ENCODE measurements at regions not wholly inside any gene's neighbourhood (a gene's known extent, or its start where the extent isn't known, plus 50 kb on each side); places are given as distances from the start of the nearest gene placed in this dataset.
"Not testable (repeated sequence)": the region's sequence is repeated elsewhere in the genome, so short reads cannot be mapped to it uniquely, and the experiment has no call there.

DNA sequence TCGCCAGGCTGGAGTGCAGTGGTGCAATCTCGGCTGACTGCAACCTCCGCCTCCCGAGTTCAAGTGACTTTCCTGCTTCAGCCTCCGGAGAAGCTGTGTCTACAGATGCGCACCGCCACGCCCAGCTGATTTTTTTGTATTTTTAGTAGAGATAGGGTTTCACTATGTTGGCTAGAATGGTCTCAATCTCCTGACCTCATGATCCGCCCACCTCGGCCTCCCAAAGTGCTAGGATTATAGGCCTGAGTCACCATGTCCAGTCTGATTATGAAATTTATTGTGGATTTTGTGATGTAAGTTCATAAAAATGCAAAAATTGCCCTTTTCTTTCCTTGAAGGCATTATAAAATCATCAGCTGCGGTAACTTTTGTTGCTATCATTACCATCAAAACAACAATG is 1688.3 kb upstream of the ADGRL3 start:
- not testable (repeated sequence) for DNase-seq (ENCODE audit: low spot score)

DNA sequence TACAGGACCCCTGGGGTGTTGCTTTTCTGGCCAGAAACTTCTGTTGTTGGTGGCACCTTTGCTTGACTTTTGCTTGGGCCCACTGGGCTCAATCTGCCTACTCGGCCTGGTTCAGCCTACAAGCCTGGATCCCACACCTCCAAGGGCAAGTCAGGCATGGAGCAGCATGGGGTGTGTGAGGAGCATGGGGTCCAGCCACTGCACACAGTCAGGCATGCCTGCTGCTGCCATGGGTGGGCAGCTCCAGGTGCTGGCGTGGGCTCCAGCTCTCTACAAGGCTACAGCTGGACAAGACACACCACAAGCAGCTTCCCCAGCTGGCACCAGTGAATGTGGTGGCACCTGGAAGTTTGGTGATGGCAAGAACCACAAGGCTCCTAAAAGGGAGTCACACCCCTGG is 1683.1 kb upstream of the ADGRL3 start:
- DNase-seq (ENCODE audit: low spot score): no peak

DNA sequence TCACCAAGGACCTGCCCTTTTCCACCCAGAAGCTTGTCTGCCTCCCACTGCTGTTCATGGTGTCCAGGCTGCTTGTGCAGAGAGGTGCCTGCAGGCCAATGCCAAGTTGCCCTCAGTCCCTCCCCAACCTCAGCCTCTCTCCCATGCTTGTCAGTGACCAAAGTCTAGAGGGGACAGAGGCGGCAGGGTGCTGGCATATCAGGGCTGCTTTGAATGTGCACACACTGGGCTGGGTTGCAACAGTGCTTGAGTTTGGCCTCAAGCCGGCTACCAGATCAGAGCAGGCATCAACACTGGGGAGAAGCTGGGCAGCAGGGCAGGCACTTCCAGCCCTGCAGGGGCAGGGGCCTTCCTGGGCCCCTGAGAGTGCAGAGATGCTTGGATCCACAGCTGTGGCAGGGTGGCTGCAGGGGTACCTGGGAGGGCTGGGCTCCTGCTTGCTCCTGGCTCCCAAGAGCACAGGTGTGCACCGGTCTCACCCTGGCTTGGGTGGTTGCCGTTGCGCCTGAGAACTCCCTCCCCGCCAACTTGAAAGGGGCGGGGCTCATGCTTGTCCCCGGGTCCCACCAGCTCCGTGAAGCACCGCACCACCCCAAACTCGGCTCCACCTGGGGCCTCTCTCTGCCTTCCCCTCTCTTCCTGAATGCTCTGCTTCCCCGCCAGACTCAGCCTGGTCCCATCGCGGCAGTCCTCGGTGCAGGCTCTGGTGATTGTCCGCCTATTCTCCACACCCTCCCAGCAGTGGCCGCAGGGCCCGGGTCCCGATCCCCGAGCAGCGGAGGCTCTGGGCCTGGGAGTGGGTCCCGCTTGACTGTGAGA is 1681.9 kb upstream of the ADGRL3 start:
- no peak for DNase-seq (ENCODE audit: low spot score)

DNA sequence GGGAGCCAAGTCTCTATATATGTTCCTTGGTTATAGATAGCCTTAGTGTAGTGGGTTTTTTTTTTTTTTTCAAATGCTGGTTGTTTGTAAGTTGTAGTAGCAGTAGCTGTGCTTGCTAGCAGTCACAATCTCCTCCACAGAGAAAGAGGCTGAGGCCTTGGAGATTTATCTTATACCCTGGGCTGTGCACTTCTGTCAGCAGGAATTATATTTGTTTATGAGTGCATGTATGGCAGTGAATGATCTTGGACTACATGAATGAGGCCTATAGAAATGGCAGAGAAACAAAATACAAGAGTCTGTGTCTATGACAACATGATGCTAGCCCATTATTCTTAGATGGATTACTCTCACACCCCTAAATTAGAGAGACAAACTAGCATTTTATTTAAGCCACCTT is 1674.2 kb upstream of the ADGRL3 start:
- DNase-seq (ENCODE audit: low spot score): no peak

DNA sequence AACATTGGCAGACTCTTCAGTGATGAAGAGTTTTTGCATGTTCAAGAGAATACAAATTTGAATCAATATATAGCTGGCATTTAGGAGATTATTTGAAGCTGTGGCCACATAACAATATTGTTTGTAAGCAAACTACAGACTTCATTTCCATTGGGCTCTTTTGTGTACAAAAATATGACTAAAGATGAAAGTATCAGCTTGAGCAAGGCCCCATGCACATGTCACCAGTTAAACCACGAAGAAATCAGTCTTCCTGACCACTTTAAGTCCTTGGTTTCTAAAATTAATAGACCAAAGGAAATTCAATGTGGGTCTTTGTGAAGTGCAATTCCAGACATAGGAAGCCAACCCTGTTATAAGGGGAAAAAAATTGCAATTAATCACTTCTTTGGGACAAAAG is 1664.6 kb upstream of the ADGRL3 start:
- DNase-seq (ENCODE audit: low spot score): no peak

DNA sequence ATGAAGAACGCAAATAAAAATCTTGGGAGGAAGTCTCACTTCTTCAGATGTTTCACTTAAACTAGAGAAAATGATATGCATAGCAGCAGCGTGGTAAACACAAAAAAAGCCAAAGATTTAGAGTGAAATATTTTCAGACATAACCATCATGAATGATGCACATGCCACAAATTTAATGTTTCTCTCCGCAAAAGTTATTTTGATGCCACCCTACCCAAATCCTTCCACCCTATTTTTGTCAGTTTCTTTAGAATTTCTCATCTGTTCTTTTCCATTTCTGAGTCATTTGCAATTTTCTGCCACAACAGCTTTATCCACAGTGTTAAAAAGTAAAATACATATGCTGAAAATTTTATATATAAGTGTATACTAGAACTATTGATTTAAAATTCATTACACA is 1663.7 kb upstream of the ADGRL3 start:
- DNase-seq (ENCODE audit: low spot score): no peak

DNA sequence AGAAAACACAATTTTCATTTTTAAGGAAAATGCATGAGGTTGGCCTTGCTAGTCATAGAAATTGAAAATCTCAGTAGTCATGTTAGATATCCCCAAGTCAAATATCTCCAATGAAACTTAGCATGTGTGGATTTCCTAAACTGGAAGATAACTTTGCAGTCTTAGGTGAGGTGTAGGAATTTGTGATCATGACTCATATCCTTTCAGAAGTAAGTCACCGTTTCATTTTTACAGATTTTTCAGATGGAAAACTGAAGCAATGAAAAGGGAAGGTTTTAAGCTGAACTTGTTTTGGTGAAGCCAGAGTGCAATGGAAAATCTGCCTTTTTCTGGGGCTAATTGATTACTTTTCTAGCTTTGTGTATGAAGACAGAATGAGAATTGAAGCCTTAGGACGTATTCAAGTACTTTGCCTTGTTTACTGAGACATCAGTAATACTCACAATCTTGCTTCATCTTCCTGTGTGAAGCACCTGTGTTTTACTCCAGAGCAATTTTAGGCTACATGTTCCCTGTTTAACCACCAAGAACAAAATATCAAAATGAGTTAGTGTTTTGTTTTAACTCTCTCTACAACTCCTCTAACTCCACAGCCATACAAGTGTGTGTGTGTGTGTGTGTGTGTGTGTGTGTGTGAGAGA is 1662.8 kb upstream of the ADGRL3 start:
- no peak for DNase-seq (ENCODE audit: low spot score)

DNA sequence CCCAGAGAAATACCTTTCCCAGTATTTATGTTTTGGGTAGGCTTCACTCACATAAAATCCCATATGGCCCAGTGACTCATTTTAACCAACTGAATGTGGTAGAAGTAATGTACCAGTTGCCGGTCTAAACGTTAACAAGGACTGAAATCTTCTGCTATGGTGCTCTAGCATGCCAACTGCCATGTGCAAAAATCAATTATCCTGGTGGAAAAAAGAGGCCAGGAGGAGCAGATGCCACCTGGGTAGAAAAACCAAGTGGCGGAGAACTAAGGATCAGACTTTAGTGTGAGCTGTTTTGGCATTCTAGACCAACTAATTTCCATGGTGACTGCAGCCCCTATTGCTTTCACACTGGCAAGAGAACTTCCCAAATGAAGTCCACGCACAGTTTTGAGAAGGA is 1660.7 kb upstream of the ADGRL3 start:
- no peak for DNase-seq (ENCODE audit: low spot score)

DNA sequence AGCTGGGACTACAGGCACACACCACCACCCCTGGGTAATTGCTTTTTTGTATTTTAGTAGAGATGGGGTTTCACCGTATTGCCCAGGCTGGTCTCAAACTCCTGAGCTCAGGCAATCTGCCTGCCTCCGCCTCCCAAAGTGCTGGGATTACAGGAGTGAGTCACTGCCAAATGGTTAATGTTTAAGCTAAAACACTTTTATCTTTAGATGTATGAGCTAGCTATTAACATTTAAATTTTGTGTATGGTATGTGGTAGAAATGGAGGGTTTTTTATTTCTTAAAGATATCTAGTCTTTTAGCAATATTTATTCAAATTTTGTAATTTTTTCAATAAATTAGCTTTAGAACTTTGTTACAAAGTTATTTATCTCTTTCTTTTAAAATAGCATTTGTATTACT is 1659.8 kb upstream of the ADGRL3 start:
- no peak for DNase-seq (ENCODE audit: low spot score)

DNA sequence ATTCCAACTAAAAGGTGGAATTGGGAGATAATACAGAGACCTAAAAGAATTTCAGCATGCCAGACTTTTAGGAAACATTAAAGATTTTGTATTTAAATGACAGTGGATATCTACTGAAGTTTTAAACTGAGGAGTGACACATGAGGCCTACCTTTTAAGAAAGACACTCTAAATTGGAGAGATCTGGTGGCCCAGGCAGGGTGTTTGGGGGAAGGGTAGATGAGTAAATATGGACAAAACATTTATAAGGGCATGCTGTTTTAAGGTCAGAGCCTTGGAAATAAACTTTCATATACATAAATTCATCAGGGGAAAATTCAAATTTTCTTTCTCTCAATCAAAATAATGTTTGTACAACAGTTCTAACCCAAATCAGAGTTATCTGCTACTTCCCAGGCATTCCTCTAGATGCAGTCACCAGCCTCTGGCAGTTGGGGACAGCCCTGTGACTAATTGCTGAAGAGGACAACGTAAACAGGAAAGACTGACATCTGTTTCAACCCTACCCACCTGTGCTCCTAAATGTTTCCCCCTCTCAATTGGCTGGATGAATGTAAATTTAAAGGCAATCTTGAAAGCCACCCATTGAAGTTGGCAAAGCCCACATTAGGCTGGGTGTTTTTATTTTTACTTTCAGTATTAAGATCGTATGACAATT is 1646.9 kb upstream of the ADGRL3 start:
- DNase-seq (ENCODE audit: low spot score): peak; percentile 32

DNA sequence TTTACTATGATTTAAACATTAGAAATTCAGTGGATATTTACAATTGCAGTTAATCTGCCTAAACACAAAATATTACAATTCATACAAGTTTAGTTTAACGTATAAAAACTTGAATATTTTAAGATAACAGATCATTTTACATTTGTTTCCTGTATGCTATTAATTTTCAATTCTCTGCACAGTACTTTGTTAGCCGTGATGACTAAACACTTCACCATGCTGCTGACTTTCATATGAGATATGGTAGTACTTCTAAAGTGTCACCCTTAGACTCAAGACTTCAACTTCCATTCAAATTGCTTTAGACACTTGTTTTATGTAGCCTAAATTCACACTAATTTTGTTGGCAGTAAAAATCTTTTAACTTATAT is 1646.4 kb upstream of the ADGRL3 start:
- peak; percentile 45 for DNase-seq (ENCODE audit: low spot score)

DNA sequence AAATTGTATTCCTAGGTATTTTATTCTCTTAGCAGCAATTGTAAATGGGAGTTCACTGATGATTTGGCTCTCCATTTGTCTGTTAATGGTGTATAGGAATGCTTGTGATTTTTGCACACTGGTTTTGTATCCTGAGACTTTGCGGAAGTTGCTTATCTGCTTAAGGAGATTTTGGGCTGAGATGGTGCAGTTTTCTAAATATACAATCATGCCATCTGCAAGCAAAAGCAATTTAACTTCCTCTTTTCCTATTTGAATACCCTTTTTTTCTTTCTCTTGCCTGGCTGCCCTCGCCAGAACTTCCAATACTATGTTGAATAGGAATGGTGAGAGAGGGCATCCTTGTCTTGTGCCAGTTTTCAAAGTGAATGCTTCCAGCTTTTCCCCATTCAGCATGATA is 1643.9 kb upstream of the ADGRL3 start:
- DNase-seq (ENCODE audit: low spot score): not testable (repeated sequence)

DNA sequence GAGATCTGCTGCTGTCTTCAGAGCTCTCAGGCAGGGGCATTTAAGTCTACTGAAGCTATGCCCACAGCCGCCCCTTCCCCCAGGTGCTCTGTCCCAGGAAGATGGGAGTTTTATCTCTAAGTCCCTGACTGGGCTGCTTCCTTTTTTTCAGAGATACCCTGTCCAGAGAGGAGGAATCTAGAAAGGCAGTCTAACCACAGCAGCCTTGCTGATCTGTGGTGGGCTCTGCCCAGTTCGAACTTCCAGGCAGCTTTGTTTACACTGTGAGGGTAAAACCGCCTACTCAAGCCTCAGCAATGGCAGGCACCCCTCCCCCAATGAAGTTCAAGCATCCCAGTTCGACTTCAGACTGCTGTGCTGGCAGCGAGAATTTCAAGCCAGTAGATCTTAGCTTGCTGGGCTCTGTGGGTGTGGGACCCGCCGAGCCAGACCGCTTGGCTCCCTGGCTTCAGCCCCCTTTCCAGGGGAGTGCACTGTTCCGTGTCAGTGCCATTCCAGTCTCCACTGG is 1639.9 kb upstream of the ADGRL3 start:
- DNase-seq (ENCODE audit: low spot score): not testable (repeated sequence)

DNA sequence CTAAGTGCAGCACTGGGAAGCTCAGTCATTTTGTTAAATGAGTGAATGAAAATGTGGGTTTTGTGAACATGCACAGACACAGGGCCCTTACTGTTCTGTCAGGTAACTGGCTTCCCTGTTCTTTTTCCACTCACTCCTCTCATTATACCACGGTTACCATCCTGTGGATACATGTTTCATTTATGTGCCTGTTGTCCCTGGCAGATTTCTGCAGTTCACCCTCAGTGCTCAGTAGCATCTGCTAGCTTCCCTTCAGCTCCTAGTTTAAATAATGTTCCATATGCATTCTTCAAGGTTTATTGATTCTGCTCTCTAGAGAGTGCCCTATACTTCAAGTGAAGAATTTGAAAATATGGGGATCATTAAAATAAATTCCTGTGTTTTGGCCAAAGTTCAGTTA is 1634.3 kb upstream of the ADGRL3 start:
- DNase-seq (ENCODE audit: low spot score): no peak

DNA sequence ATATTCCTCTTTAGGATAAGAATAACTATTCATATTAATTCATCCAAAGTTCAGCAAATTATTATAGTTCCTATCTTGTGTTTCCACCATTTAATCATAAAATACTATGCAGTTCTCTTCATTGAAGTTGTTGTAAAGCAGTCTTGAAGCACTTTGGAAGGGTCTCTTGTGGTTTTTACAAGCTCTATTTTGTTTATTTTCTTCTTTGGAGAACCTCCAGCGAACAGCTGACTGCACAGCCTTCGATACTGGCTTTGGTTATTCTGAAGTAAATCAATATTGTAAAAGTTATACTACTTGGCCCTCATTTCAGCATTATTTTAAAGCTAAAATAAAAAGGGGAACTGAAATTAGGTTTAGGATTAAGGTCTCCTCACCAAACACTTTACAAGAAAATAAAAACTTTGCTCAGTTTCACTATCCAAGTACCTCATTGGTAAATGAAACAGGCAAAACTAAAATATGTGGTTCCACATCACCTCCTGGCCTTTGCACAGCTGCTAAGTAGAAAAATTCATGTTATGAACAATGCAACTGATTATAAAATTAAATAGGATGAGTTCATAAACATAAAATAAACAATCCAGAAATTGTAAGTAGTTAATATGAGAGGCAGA is 1629.2 kb upstream of the ADGRL3 start:
- DNase-seq (ENCODE audit: low spot score): no peak

DNA sequence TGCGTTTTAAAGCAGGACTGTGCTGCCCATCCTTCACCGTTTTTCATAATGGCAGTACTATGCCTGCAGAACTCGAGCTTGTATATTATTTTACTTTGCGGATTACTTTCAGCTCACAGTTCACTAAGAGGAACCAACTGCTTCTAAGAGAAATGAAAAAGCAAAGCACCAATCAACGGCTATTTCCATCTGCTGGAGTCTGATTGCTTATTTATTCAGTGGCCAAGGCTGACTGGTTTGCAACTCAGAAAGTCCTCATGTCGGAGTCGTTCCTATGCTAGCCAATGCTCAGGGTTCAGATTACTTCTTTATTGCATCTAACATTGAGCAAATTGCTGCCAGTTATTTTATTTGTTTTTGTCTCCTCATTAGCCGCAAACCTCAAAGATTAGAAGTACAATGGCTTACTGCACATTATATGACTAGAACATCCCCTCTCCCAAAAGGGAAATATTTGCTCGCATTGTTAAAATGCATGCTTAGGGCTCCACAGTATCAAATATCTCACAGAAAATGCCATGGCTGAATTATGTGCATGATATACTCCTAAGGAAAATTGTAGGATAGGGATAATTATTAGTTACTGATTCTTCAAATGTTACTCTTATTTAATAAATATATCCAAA is 1628.2 kb upstream of the ADGRL3 start:
- no peak for DNase-seq (ENCODE audit: low spot score)

DNA sequence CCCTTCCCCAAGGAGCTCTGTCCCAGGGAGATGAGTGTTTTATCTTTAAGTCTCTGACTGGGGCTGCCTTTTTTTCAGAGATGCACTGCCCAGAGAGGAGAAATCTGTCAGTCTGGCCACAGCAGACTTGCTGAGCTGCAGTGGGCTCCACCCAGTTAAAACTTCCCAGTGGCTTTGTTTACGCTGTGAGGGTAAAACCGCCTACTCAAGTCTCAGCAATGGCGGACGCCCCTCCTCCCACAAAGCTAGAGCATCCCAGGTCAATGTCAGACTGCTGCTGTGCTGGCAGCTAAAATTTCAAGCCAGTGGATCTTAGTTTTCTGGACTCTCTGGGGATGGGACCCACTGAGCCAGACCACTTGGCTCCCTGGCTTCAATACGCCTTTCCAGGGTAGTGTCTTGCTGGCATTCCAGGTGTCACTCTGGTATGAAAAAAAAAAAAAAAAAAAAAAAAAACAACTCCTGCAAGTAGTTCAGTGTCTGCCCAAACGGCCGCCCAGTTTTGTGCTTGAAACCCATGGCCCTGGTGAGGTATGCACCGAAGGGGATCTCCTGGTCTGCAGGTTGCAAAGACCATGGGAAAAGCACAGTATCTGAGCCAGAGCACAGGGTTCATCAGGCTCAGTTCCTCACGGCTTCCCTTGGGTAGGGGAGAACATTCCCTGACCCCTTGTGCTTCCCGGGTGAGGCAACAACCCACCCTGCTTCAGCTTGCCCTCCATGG is 1616.1 kb upstream of the ADGRL3 start:
- no peak for DNase-seq (ENCODE audit: low spot score)

DNA sequence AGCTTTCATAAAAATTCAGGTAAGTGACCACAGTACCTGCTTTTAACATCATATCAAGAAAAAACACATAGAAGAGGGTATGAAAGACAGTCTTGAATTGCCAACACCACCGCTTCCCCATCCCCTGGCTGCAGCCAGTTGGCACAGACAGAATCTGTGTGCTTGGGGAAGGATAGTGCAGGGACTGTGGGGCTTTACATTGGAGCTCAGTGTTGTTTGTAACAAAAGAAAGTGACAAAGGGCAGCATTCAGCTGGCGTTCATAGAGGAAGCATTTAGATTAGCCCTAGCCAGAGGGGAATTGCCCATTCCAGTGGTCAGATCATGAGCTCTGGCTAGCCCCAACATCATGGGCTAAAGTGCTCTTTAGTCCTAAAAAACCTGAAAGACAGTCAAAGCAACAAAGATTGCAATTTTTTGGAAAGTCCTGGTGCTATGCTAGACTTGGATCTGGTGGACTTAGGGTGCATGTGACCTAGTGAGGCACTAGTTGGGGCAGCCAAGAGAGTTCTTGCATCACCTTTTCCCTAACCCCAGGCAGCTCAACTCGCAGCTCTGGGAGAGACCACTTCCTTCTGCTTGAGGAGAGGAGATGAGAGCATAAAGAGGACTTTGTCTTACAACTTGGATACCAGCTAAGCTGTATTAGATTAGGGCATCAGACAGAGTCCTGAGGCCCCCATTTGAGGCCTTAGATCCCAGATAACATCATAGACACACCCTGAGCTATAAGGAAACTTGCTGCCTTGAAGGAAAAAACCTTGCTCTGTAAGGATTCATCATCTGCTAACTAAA is 1602.4 kb upstream of the ADGRL3 start:
- DNase-seq (ENCODE audit: low spot score): no peak

DNA sequence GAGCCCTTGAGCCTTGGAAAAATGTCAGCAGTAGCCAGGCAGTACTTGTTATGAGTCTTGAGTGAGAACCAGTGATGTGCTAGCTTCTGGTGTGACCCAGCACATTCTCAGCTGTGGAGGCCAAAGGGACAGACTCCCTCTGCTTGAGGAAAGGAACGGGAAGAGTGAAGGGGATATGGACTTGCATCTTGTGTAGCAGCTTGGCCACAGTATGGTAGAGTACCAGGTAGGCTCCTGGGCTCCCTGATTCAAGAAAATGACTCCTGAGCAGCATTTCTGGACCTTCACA is 1601.9 kb upstream of the ADGRL3 start:
- no peak for DNase-seq (ENCODE audit: low spot score)

DNA sequence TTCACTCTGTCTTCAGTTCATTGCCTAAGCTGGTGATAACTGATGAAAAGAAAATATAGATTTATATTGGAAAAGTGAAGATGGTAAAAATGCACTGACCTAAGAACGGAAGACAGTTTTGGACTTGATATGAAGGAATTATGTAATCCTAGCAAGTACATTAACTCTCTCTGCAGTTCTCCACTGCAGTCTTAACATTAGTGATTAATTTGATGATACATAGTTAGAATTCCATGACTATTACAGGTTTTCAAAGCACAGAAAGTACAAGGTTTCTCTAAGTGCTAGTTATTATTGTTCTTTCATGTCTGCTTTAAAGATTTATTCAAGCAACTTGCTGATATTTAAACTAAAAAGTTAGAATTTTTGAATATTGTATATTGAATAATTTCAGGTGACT is 1591.7 kb upstream of the ADGRL3 start:
- DNase-seq (ENCODE audit: low spot score): no peak

DNA sequence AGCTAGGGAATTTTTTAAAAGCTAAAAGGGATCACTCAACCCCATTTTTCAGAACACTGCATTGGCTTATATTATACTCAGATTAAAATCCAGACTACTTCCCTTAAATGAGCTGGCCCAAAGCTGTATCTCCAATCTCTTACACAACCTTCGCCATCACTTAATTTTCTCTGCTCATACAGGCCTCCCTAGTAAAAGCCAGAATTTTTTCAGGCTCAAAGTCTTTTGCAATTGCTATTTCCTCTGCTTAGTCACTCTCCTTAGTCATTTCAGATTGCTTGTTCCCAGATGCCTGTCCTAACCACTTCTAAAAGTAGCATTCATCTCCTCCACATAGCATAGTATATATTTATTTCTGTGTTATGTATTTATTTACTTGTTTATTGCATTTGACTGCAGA is 1587.9 kb upstream of the ADGRL3 start:
- DNase-seq (ENCODE audit: low spot score): peak; percentile 2
